ENCODE measurements at regions not wholly inside any gene's neighbourhood (a gene's known extent, or its start where the extent isn't known, plus 50 kb on each side); places are given as distances from the start of the nearest gene placed in this dataset.
"Not testable (repeated sequence)": the region's sequence is repeated elsewhere in the genome, so short reads cannot be mapped to it uniquely, and the experiment has no call there.

GRCh38 chr12:92987362-92987761 is 58.3 kb upstream of the EEA1 start:
- DNase-seq (ENCODE audit: low spot score): peak; percentile 55

- DNase-seq (ENCODE audit: low spot score): no peak
These were observed 58.9 kb upstream of the EEA1 start for GRCh38 chr12:92987846-92988621.

DNA sequence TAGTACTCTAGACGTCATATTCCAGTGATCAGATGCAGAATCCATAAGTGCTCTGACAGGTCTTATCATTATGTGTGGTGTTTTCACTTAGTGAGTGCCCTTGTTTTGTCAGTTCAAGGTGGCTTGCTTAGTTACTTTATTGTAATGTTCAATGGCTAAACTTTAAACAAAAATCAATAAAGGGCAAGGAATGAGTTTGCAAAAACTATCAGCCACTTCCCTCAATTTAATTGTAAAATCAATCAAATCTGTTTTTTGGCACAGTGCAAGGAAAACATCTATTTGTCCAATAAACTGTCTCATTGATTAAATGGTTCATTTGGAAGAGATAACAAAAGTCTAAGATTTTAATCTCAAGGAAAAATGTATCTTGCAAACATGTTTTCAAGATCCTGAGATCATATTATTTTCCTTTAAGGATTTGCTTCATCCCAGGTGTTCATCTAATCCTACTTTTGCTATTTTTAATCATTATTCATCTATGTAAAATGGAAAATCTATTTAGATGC is 59.6 kb upstream of the EEA1 start:
- DNase-seq (ENCODE audit: low spot score): no peak

DNA sequence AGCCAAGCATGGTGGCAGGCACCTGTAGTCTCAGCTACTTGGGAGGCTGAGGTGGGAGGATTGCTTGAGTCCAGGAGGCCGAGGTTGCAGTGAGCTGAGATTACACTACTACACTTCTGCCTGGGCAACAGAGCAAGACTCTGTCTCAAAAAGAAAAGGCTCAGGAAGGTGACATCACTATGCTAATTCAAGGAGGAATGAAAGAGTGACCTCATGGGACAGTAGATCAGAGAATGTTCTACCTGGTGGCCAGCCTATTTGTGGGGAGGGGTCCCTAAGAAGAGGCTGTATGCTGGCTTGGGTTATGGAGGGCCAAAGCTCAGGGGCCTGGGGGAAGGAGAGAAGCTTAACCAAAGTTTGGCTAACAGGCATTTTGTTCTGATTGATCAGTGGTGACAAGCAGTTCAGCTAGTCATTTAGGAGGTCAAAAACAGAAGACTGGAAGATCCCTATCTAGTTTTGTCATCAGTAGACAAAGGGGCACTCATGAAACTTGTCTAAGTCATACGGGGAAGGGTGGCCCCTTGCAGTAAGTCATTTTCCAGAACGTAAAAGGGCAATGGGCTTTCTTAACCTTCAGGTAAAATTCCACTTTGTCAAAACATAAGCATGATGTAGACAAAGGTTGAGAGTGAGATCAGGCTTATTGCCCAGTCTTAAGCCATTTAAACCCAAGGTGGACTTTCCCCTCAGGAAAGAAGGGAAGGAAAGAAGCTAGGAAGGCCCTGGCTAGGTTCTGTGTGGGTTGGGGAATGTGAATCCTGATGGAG is 60.8 kb upstream of the EEA1 start:
- no peak for DNase-seq (ENCODE audit: low spot score)

DNA sequence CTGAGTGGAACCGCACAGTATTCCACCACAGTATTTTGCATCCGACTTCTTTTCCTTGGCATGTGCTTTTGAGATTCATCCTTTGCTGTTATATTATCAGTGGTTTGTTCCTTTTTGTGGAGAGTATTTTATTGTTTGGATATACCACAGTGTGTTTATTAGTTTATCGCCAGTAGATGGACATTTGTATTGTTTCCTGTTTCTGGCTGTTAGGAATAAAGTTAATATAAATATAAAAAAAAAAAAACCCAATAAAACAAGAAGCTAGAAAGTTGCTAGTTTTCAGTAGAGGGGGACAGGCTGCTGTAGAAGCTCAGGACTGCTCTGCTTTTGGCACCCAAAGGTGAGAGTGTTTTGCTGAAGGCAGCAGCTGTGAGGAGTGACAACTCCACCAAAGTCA is 62.0 kb upstream of the EEA1 start:
- DNase-seq (ENCODE audit: low spot score): no peak

DNA sequence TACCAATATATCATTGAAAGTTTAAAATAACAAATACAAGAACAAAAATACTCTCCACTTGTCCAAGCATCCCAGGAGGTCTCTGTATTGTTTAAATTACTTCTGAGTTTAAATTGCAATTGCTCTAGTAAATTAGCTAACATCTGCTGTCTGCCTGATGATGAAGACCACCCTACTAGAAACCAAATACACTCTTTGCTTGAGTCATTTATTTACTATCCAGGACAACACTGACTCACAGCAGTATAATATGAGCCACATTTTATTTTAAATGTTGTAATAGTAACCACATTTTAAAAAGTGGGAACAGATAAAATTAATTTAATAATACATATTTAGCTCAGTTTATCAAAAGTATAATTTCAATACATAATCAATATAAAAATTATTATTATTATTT is 62.9 kb upstream of the EEA1 start:
- no peak for DNase-seq (ENCODE audit: low spot score)

DNA sequence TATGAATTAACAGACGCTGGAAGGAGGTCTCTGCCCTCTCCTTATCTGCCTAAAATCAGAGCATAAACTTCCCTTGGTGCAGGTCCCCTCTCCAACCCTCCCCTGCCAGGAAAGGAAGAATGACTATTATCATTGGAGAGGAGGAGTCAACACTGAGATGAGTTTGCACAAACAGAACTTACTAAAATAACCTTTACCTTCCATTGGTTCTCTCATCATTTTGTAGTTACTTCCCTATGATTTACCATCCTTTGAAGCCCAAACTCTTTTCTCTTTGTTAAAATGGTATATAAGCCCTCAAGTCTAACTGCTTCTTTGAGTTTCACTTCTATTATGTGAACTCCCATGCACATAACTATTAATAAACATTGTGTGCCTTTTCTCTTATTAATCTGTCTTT is 64.2 kb upstream of the EEA1 start:
- no peak for DNase-seq (ENCODE audit: low spot score)

GRCh38 chr12:92995258-92995903 is 66.3 kb upstream of the EEA1 start:
- no peak for DNase-seq (ENCODE audit: low spot score)

- no peak for DNase-seq (ENCODE audit: low spot score)
These were observed 70.9 kb upstream of the EEA1 start for GRCh38 chr12:93000026-93000425.

- no peak for DNase-seq (ENCODE audit: low spot score)
These were observed 72.3 kb upstream of the EEA1 start for GRCh38 chr12:93001407-93001806.

DNA sequence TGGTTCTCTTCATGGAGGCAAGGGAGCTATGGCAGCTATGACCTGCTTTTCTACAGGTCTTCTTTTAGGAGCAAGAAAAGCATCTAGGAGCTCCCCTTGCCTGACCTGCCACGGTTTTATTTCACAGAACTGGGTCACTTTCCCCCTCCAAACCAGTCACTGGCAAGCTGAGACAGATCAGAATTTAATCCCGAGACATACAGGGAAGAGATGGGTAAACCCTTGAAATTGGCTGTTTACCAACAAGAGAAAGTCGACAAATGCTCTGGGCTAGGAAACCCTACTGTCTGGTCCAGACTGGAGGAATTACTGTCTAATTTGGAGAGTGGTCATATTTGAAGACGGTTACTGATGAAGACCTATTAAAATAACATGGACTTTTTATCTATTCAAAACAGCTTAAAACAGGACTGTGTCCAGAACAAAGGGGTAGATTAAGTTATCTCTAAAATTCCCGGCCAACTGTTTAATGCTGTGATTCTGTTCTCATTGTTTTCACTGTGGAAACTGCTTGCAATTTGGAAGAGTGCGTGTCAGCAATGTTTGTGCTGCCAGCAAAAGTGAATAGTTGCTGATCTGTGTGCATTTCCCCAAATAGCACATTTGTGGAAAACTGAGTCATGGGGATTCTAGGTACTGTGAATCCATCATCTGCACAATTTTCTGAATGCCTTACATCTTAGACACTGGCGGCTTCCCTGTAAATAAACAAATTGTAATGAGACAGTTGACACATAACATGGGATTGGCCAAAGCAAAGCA is 73.4 kb upstream of the EEA1 start:
- peak; percentile 43 for DNase-seq (ENCODE audit: low spot score)

DNA sequence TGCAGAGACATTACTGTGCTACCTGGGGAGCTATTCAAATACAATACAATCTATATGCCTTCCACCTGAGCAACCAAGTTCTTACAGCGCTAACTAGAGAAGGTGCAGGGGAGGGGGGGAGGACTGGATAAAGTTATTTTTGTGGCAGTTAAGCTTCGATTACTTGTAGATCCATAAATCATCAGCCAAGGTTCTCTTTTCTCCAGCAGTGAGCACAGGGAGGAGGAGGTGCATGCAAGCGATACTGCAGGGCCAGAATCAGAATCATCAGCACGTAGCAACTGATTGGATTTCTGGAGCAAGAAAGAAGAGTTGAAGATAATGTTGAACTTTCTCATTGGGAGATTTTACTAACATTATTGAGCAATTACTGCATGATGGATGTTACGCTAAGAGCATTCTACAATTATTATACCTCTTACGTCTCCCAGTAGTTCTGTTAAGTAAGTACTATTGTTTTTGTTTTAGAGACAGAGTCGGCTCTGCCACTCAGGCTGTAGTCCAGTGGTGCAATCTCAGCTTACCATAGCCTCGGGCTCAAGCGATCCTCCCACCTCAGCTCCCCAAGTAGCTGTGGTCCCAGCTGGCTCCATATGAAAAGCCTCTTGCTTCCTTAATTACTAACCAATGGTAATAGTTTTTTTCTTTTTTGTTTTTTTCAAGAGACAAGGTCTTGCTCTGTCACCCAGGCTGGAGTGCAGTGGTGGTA is 74.6 kb upstream of the EEA1 start:
- DNase-seq (ENCODE audit: low spot score): no peak

DNA sequence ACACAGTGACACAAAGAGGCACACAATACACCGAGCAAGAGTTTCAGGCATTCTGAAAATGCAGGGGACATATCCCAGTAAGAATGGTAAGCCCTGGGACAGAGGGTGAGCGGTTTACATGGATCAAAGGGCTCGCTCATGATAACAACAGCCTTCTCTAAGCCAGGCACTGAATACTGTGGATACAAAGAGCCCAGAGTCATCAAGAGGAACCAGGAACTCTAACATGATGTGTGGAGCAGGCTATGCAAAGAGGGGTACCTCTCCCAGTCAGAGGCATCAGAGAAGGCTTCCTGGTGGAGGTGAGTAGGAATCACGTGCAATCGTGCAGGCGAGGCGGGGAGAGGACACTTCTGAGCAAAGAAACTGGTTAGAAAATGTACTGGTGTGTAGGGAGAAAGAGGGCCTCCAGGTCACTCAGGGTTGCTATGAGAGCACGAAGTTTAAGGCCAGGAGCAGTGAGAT is 76.9 kb upstream of the EEA1 start:
- DNase-seq (ENCODE audit: low spot score): no peak

GRCh38 chr12:93006471-93007208 is 77.5 kb upstream of the EEA1 start:
- no peak for DNase-seq (ENCODE audit: low spot score)

- no peak for DNase-seq (ENCODE audit: low spot score)
These were observed 78.4 kb upstream of the EEA1 start for GRCh38 chr12:93007544-93007943.

- no peak for DNase-seq (ENCODE audit: low spot score)
These were observed 79.1 kb upstream of the EEA1 start for GRCh38 chr12:93008044-93008778.

DNA sequence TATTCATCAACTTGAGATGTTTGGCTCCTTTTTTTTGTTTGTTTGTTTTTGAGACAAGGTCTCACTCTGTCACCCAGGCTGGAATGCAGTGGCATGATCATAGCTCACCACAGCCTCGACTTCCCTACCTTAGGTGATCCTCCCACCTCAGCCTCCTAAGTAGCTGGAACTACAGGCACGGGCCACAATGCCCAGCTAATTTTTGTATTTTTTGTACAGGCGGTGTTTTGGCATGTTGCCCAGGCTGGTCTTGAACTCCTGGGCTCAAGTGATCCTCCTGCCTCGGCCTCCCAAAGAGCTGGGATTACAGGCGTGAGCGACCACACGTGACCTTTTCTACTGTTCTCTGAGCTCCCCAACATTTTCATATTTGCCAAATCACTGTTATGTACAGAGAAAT is 79.8 kb upstream of the EEA1 start:
- not testable (repeated sequence) for DNase-seq (ENCODE audit: low spot score)

DNA sequence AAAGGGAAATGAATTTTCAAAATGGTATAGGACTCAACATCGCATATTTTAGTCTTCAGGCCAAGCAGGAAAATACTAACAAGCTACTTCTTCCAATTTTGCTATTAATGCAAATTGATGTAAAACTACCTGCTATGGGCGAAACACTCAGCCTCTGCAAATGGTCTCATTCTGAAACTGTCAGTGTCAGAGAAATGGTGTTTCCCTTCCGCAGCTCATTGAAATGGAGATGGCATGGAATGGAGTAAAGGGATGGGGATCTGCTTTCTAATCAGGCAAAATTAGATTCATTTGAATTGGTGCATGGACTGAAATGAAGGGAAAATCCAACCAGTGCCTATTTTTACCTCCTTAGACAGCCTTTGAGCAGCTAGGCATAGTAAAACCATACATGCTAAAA is 80.4 kb upstream of the EEA1 start:
- DNase-seq (ENCODE audit: low spot score): no peak

GRCh38 chr12:93010461-93010860 is 81.4 kb upstream of the EEA1 start:
- DNase-seq (ENCODE audit: low spot score): no peak

DNA sequence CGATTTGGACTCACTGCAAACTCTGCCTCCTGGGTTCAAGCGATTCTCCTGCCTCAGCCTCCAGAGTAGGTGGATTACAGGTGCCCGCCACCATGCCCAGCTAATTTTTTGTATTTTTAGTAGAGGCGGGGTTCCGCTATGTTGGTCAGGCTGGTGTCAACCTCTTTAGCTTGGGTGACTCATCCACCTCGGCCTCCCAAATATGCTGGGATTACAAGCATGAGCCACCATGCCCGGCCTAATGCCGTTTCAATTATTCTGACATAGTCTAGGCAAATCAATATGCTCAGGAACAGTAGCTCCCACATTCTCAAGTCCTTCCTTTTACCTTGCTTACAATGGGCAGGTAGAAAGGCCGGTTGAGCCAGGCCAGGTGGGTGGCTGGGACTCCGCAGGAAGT is 82.0 kb upstream of the EEA1 start:
- no peak for DNase-seq (ENCODE audit: low spot score)

All from D341Med (cell line).